ENCODE measurements at regions not wholly inside any gene's neighbourhood (a gene's known extent, or its start where the extent isn't known, plus 50 kb on each side); places are given as distances from the start of the nearest gene placed in this dataset.

DNA sequence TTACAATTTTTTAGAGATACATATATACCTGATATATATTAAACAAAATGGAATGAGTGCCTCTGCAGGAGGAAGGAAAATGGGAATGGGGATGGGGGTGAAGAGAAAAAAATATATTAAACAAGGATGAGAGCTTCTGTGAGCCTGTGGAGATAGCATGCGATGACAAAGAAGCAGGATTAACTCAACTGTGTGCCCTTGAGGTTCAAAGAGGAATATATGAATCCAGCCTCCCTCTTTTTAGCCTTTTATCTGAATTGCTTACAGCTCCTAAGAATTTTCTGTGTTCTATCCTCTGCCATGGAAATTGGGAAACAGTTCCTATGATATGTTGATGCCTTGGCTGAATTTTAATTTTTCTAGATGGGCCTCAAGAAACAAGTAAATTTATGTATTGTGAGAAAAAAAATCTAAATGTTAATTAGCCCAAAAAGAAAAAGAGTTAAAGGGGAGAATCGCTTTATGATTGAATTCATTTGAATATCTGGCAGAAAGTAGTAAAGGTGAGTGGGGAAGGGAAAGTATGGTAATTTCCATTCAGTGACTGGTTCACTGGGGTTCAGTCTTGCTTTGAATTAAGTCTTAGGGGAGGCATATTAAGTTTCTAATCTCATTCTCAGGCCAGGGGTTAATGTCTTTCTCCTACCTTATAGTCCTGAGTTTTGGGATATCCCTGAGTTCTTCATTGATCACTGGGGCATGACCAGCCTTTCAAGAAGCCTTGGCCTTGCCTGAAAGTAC, 106.3 kb upstream of the HMCN1 start:
- H2BK20ac ChIP-seq (ENCODE audit: low read depth, low read length, poor library complexity, severe bottlenecking): no peak overlapping the region
- H3K4me2 ChIP-seq (ENCODE audit: insufficient read depth, insufficient read length, low read length): no peak overlapping the region
- H3K9me3 ChIP-seq (ENCODE audit: control insufficient read depth, low read depth, low read length): no peaks in the 10 kb centered on the region
- H3K79me2 ChIP-seq (ENCODE audit: insufficient read depth, low read length): no peaks in the 10 kb centered on the region
- H2BK120ac ChIP-seq (ENCODE audit: low read depth, low read length, poor library complexity, severe bottlenecking): no peak overlapping the region
- H3K14ac ChIP-seq (ENCODE audit: insufficient read depth, low read length): no peak overlapping the region
- H2BK5ac ChIP-seq (ENCODE audit: insufficient read length, low read length): no peak overlapping the region
- TF ChIP-seq, protein P1, sequence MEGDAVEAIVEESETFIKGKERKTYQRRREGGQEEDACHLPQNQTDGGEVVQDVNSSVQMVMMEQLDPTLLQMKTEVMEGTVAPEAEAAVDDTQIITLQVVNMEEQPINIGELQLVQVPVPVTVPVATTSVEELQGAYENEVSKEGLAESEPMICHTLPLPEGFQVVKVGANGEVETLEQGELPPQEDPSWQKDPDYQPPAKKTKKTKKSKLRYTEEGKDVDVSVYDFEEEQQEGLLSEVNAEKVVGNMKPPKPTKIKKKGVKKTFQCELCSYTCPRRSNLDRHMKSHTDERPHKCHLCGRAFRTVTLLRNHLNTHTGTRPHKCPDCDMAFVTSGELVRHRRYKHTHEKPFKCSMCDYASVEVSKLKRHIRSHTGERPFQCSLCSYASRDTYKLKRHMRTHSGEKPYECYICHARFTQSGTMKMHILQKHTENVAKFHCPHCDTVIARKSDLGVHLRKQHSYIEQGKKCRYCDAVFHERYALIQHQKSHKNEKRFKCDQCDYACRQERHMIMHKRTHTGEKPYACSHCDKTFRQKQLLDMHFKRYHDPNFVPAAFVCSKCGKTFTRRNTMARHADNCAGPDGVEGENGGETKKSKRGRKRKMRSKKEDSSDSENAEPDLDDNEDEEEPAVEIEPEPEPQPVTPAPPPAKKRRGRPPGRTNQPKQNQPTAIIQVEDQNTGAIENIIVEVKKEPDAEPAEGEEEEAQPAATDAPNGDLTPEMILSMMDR (conservative IDR thresholded peaks at IDR 0.05): no peak
- no peaks in the 10 kb centered on the region for H4K20me1 ChIP-seq (ENCODE audit: control insufficient read depth, insufficient read depth, insufficient read length)
- no peak overlapping the region for H3K18ac ChIP-seq (ENCODE audit: insufficient read length, low read depth, low read length)
- H3K9ac ChIP-seq (ENCODE audit: extremely low read depth, insufficient read length, low read length): no peak overlapping the region
- H4K5ac ChIP-seq (ENCODE audit: insufficient read length, low read depth, low read length): no peak overlapping the region
- H3K4me3 Mint-ChIP-seq: no peak overlapping the region
- no peaks in the 10 kb centered on the region for H3K23me2 ChIP-seq (ENCODE audit: insufficient read length, low read depth, low read length, poor library complexity, severe bottlenecking)
- H3K23ac ChIP-seq (ENCODE audit: insufficient read length, low read depth, low read length): no peak overlapping the region
- 0 out of 7 replicates have a peak overlapping the region, but pooled peaks of 1 of the 3 experiments have one; percentile 21 for H3K27ac Mint-ChIP-seq
- H3K4me1 ChIP-seq (ENCODE audit: insufficient read depth, low read length): peaks cover 1% of the 10 kb centered on the region; the same call in 1 of the 2 replicates
- no peak for DNase-seq
- no peak overlapping the region for H4K8ac ChIP-seq (replicated peaks; ENCODE audit: insufficient read length, low read depth, low read length)
- H2BK15ac ChIP-seq (ENCODE audit: low read depth, low read length): no peak overlapping the region
- H3K79me1 ChIP-seq (ENCODE audit: insufficient read depth, low read depth, low read length, poor library complexity, severe bottlenecking): no peaks in the 10 kb centered on the region
- no peak overlapping the region for H2BK12ac ChIP-seq (ENCODE audit: insufficient read length, low read depth, low read length)
- no peaks in the 10 kb centered on the region for H3K9me3 Mint-ChIP-seq
- H3K4me1 Mint-ChIP-seq: peaks cover 17 to 19% of the 10 kb centered on the region in 2 experiments
- no peaks in the 10 kb centered on the region for H3K27me3 ChIP-seq (ENCODE audit: insufficient read depth, low read length)
- H3T11ph ChIP-seq (ENCODE audit: low read length): no peak overlapping the region
- H3K4ac ChIP-seq (ENCODE audit: low read depth, low read length): no peak overlapping the region
- no peak overlapping the region for H2AFZ ChIP-seq (ENCODE audit: low read length)
- H3K56ac ChIP-seq (ENCODE audit: insufficient read length, low read depth, low read length): no peak overlapping the region
- H3K36me3 Mint-ChIP-seq (ENCODE audit: insufficient read depth in 1 of 3, low read depth in 3 of 3): no peaks in the 10 kb centered on the region
- no peaks in the 10 kb centered on the region for H3K27me3 Mint-ChIP-seq (ENCODE audit: low read depth)
- H2AK5ac ChIP-seq (ENCODE audit: insufficient read length, low read length): no peak overlapping the region
- no peak overlapping the region for H3K27ac ChIP-seq (ENCODE audit: insufficient read length, low read depth, low read length)
- no peak overlapping the region for H4K91ac ChIP-seq (ENCODE audit: insufficient read length, low read depth, low read length)
- no CpG with 5 or more reads among the region's 2 CpGs for WGBS (ENCODE audit: extremely low coverage, insufficient read length, low lambda C conversion rate)

Data from H9 (cell line).